ENCODE measurements at regions not wholly inside any gene's neighbourhood (a gene's known extent, or its start where the extent isn't known, plus 50 kb on each side); places are given as distances from the start of the nearest gene placed in this dataset.

GRCh38 chr9:80952363-80952922 is 736.9 kb downstream of the TLE1 start:
- peaks cover 3% of the 10 kb centered on the region for H3K4me1 Mint-ChIP-seq (ENCODE audit: low read depth)
- DNase-seq (ENCODE audit: low spot score) = no peak
- no peaks in the 10 kb centered on the region for H3K27me3 Mint-ChIP-seq (ENCODE audit: low read depth)
- no peaks in the 10 kb centered on the region for H3K9me3 Mint-ChIP-seq (ENCODE audit: low read depth)
- no peaks in the 10 kb centered on the region for H3K36me3 Mint-ChIP-seq (ENCODE audit: low read depth)
- no peak overlapping the region for H3K4me3 Mint-ChIP-seq (ENCODE audit: unreplicated experiment)
- TF ChIP-seq CTCF (IDR thresholded peaks at IDR 0.05) = no peak
- H3K27ac Mint-ChIP-seq (ENCODE audit: unreplicated experiment) = no peak overlapping the region

- H3K36me3 Mint-ChIP-seq (ENCODE audit: low read depth) = no peaks in the 10 kb centered on the region
- no peak for TF ChIP-seq CTCF (IDR thresholded peaks at IDR 0.05)
- no peak overlapping the region for H3K27ac Mint-ChIP-seq (ENCODE audit: unreplicated experiment)
- no peaks in the 10 kb centered on the region for H3K27me3 Mint-ChIP-seq (ENCODE audit: low read depth)
- no peak overlapping the region for H3K4me3 Mint-ChIP-seq (ENCODE audit: unreplicated experiment)
- no peak for DNase-seq (ENCODE audit: low spot score)
- H3K4me1 Mint-ChIP-seq (ENCODE audit: low read depth) = peaks cover 5% of the 10 kb centered on the region
- H3K9me3 Mint-ChIP-seq (ENCODE audit: low read depth) = no peaks in the 10 kb centered on the region
Observed at GRCh38 chr9:80951675-80952074, 737.7 kb downstream of the TLE1 start.

GRCh38 chr9:80948876-80949275 is 740.5 kb downstream of the TLE1 start:
- no peaks in the 10 kb centered on the region for H3K27me3 Mint-ChIP-seq (ENCODE audit: low read depth)
- TF ChIP-seq CTCF (IDR thresholded peaks at IDR 0.05) = no peak
- peaks cover 7% of the 10 kb centered on the region for H3K4me1 Mint-ChIP-seq (ENCODE audit: low read depth)
- no peak overlapping the region for H3K4me3 Mint-ChIP-seq (ENCODE audit: unreplicated experiment)
- H3K9me3 Mint-ChIP-seq (ENCODE audit: low read depth) = no peaks in the 10 kb centered on the region
- H3K36me3 Mint-ChIP-seq (ENCODE audit: low read depth) = no peaks in the 10 kb centered on the region
- no peak overlapping the region for H3K27ac Mint-ChIP-seq (ENCODE audit: unreplicated experiment)
- no peak for DNase-seq (ENCODE audit: low spot score)

GRCh38 chr9:80948066-80948465 is 741.3 kb downstream of the TLE1 start:
- H3K4me3 Mint-ChIP-seq (ENCODE audit: unreplicated experiment) = no peak overlapping the region
- no peaks in the 10 kb centered on the region for H3K36me3 Mint-ChIP-seq (ENCODE audit: low read depth)
- peaks cover under 1% of the 10 kb centered on the region for H3K9me3 Mint-ChIP-seq (ENCODE audit: low read depth)
- no peak for TF ChIP-seq CTCF (IDR thresholded peaks at IDR 0.05)
- no peak for DNase-seq (ENCODE audit: low spot score)
- H3K27ac Mint-ChIP-seq (ENCODE audit: unreplicated experiment) = no peak overlapping the region
- no peaks in the 10 kb centered on the region for H3K27me3 Mint-ChIP-seq (ENCODE audit: low read depth)
- H3K4me1 Mint-ChIP-seq (ENCODE audit: low read depth) = peaks cover 13% of the 10 kb centered on the region

- Mint-ChIP-seq H3K27me3 (ENCODE audit: low read depth) (no peaks in the 10 kb centered on the region), H3K4me1 (ENCODE audit: low read depth) (peaks cover 13% of the 10 kb centered on the region), H3K9me3 (ENCODE audit: low read depth) (peaks cover 3% of the 10 kb centered on the region), H3K4me3 (ENCODE audit: unreplicated experiment) (no peak overlapping the region), H3K27ac (ENCODE audit: unreplicated experiment) (no peak overlapping the region), H3K36me3 (ENCODE audit: low read depth) (no peaks in the 10 kb centered on the region)
- no peak for TF ChIP-seq CTCF (IDR thresholded peaks at IDR 0.05)
- no peak for DNase-seq (ENCODE audit: low spot score)
Observed at GRCh38 chr9:80946496-80947170, 742.7 kb downstream of the TLE1 start.

All from chondrocyte (in vitro differentiated cells).